Ishikawa (cell line): ENCODE measurements at regions not wholly inside any gene's neighbourhood (a gene's known extent, or its start where the extent isn't known, plus 50 kb on each side); places are given as distances from the start of the nearest gene placed in this dataset.

Source experiments
- CREB1 ChIP-seq: IDR thresholded peaks from 2 replicates; pipeline ENCODE4 v1.6.1; 2012; ENCODE audit warnings: low read depth
- EGR1 ChIP-seq: IDR thresholded peaks from 2 replicates; pipeline ENCODE4 v1.6.1; 2012
- EP300 ChIP-seq: IDR thresholded peaks from 2 replicates; pipeline ENCODE4 v1.6.1; 2012; ENCODE audit warnings: borderline replicate concordance
- MAX ChIP-seq: IDR thresholded peaks from 2 replicates; pipeline ENCODE4 v1.6.1; 2012
- RAD21 ChIP-seq: IDR thresholded peaks from 2 replicates; pipeline ENCODE4 v1.6.1; 2012; ENCODE audit warnings: low read depth
- TF ChIP-seq, protein P1 (sequence below): IDR thresholded peaks from 2 replicates; pipeline ENCODE4 v1.6.1; 2012; ENCODE audit warnings: low read depth, mild to moderate bottlenecking

GRCh38 chr9:117564839-117565238 lies 139.4 kb upstream of the TLR4 start:
- TF ChIP-seq CREB1 (no peak), EGR1 (no peak), EP300 (no peak), RAD21 (no peak), MAX (no peak)
- TF ChIP-seq, protein P1, sequence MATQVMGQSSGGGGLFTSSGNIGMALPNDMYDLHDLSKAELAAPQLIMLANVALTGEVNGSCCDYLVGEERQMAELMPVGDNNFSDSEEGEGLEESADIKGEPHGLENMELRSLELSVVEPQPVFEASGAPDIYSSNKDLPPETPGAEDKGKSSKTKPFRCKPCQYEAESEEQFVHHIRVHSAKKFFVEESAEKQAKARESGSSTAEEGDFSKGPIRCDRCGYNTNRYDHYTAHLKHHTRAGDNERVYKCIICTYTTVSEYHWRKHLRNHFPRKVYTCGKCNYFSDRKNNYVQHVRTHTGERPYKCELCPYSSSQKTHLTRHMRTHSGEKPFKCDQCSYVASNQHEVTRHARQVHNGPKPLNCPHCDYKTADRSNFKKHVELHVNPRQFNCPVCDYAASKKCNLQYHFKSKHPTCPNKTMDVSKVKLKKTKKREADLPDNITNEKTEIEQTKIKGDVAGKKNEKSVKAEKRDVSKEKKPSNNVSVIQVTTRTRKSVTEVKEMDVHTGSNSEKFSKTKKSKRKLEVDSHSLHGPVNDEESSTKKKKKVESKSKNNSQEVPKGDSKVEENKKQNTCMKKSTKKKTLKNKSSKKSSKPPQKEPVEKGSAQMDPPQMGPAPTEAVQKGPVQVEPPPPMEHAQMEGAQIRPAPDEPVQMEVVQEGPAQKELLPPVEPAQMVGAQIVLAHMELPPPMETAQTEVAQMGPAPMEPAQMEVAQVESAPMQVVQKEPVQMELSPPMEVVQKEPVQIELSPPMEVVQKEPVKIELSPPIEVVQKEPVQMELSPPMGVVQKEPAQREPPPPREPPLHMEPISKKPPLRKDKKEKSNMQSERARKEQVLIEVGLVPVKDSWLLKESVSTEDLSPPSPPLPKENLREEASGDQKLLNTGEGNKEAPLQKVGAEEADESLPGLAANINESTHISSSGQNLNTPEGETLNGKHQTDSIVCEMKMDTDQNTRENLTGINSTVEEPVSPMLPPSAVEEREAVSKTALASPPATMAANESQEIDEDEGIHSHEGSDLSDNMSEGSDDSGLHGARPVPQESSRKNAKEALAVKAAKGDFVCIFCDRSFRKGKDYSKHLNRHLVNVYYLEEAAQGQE, result no peak
